ENCODE measurements at regions not wholly inside any gene's neighbourhood (a gene's known extent, or its start where the extent isn't known, plus 50 kb on each side); places are given as distances from the start of the nearest gene placed in this dataset.
A peak's percentile ranks its signal among the peaks of the same experiment; 100 is the strongest.

GRCh38 chrX:127459790-127460189 lies 592.4 kb downstream of the ACTRT1 start:
- Histone ChIP-seq H3K79me2 (ENCODE audit: low read depth) (no peaks in the 10 kb centered on the region), H2AFZ (no peak overlapping the region), H3K9me2 (ENCODE audit: insufficient read depth) (no peaks in the 10 kb centered on the region), H3K9me3 (ENCODE audit: insufficient read depth, low read depth) (no peaks in the 10 kb centered on the region; the same call in 1 of the 2 replicates), H3K36me3 (ENCODE audit: low read depth) (no peaks in the 10 kb centered on the region), H4K20me1 (ENCODE audit: insufficient read depth) (no peaks in the 10 kb centered on the region), H3K4me2 (no peak overlapping the region), H3K27ac (no peak overlapping the region), H3K27me3 (ENCODE audit: insufficient read depth, low read depth) (no peaks in the 10 kb centered on the region), H3K4me3 (no peak overlapping the region), H3F3A (ENCODE audit: insufficient read depth, low read depth) (no peaks in the 10 kb centered on the region), H3K4me1 (replicated peaks; ENCODE audit: insufficient read depth) (no peaks in the 10 kb centered on the region)
- CTCF ChIA-PET, result no interaction called here
- POLR2A ChIA-PET (ENCODE audit: unreplicated experiment), result no interaction called here
- TF ChIP-seq EZH2 (IDR thresholded peaks at IDR 0.05; ENCODE audit: low read depth) (no peak), CTCF (conservative IDR thresholded peaks at IDR 0.05) (no peak)
- no TSS peak for BruUV-seq (replicated peaks)
- intact Hi-C loops (cut with micrococcal nuclease; ENCODE audit: unreplicated experiment), result no loop called here
- peak in 1 of 2 experiments; percentile 45 for DNase-seq

GRCh38 chrX:127457161-127457560 lies 595.0 kb downstream of the ACTRT1 start:
- no peak for TF ChIP-seq EZH2 (IDR thresholded peaks at IDR 0.05; ENCODE audit: low read depth)
- no peak for TF ChIP-seq CTCF (conservative IDR thresholded peaks at IDR 0.05)
- Histone ChIP-seq H2AFZ (no peak overlapping the region), H3K9me3 (ENCODE audit: insufficient read depth, low read depth) (no peaks in the 10 kb centered on the region; the same call in 1 of the 2 replicates), H3K27me3 (ENCODE audit: insufficient read depth, low read depth) (no peaks in the 10 kb centered on the region), H3K4me3 (no peak overlapping the region), H4K20me1 (ENCODE audit: insufficient read depth) (no peaks in the 10 kb centered on the region), H3F3A (ENCODE audit: insufficient read depth, low read depth) (no peaks in the 10 kb centered on the region), H3K9me2 (ENCODE audit: insufficient read depth) (no peaks in the 10 kb centered on the region), H3K27ac (no peak overlapping the region), H3K79me2 (ENCODE audit: low read depth) (no peaks in the 10 kb centered on the region), H3K4me2 (no peak overlapping the region), H3K4me1 (replicated peaks; ENCODE audit: insufficient read depth) (no peaks in the 10 kb centered on the region), H3K36me3 (ENCODE audit: low read depth) (no peaks in the 10 kb centered on the region)
- no TSS peak for BruUV-seq (replicated peaks)
- DNase-seq, result no peak
- intact Hi-C loops (cut with micrococcal nuclease; ENCODE audit: unreplicated experiment), result no loop called here
- CTCF ChIA-PET, result no interaction called here
- POLR2A ChIA-PET (ENCODE audit: unreplicated experiment), result no interaction called here

- BruUV-seq (replicated peaks), result no TSS peak
- H3K36me3 ChIP-seq (ENCODE audit: low read depth), result no peaks in the 10 kb centered on the region
- H2AFZ ChIP-seq, result no peak overlapping the region
- no peaks in the 10 kb centered on the region for H3K27me3 ChIP-seq (ENCODE audit: insufficient read depth, low read depth)
- no peak overlapping the region for H3K4me3 ChIP-seq
- no peaks in the 10 kb centered on the region for H3K4me1 ChIP-seq (replicated peaks; ENCODE audit: insufficient read depth)
- H4K20me1 ChIP-seq (ENCODE audit: insufficient read depth), result no peaks in the 10 kb centered on the region
- H3K79me2 ChIP-seq (ENCODE audit: low read depth), result no peaks in the 10 kb centered on the region
- intact Hi-C loops (cut with micrococcal nuclease; ENCODE audit: unreplicated experiment), result no loop called here
- TF ChIP-seq CTCF (conservative IDR thresholded peaks at IDR 0.05), result no peak
- TF ChIP-seq EZH2 (IDR thresholded peaks at IDR 0.05; ENCODE audit: low read depth), result no peak
- no peaks in the 10 kb centered on the region for H3F3A ChIP-seq (ENCODE audit: insufficient read depth, low read depth)
- H3K27ac ChIP-seq, result no peak overlapping the region
- H3K9me3 ChIP-seq (ENCODE audit: insufficient read depth, low read depth), result no peaks in the 10 kb centered on the region
- DNase-seq, result no peak
- no peaks in the 10 kb centered on the region for H3K9me2 ChIP-seq (ENCODE audit: insufficient read depth)
- POLR2A ChIA-PET (ENCODE audit: unreplicated experiment), result no interaction called here
- CTCF ChIA-PET, result no interaction called here
- no peak overlapping the region for H3K4me2 ChIP-seq
Observed at GRCh38 chrX:127439676-127440075, 612.5 kb downstream of the ACTRT1 start.
